GM12878 (cell line): ENCODE measurements at regions not wholly inside any gene's neighbourhood (a gene's known extent, or its start where the extent isn't known, plus 50 kb on each side); places are given as distances from the start of the nearest gene placed in this dataset.

Experiments used
- EP300 ChIP-seq, 2 experiments: fragments of 150-350 bp in 1 of 2; IDR thresholded peaks; 2 replicates each; pipeline ENCODE4 v1.6.1; 2011 to 2012; ENCODE audit warnings: low read depth in 2 of 2, low read length in 2 of 2, borderline replicate concordance in 1 of 2, improper control_type of control experiment in 1 of 2, inconsistent platforms in 1 of 2; ENCODE audit not compliant: control insufficient read depth in 1 of 2
- EZH2 ChIP-seq: IDR thresholded peaks from 2 replicates; pipeline ENCODE4 v1.6.1; 2012; ENCODE audit warnings: low read depth, mild to moderate bottlenecking, control low read depth, inconsistent platforms, low read length, borderline replicate concordance; ENCODE audit not compliant: control insufficient read depth
- GABPA ChIP-seq: IDR thresholded peaks from 2 replicates; pipeline ENCODE4 v1.6.1; 2014; ENCODE audit warnings: antibody characterized with exemption, low read depth, mild to moderate bottlenecking, inconsistent platforms
- MTA3 ChIP-seq: IDR thresholded peaks from 2 replicates; pipeline ENCODE4 v1.6.1; 2012; ENCODE audit warnings: low read length, inconsistent platforms, borderline replicate concordance
- NFYB ChIP-seq: IDR thresholded peaks from 2 replicates; pipeline ENCODE4 v1.6.1; 2011; ENCODE audit warnings: low read depth, mild to moderate bottlenecking, low read length, improper control_type of control experiment, moderate library complexity; ENCODE audit not compliant: insufficient read depth
- NKRF ChIP-seq: fragments of 450-650 bp; conservative IDR thresholded peaks from 2 replicates; pipeline ENCODE4 v1.6.1; 2017; ENCODE audit warnings: mild to moderate bottlenecking, moderate library complexity

- TF ChIP-seq NFYB, result no peak
- TF ChIP-seq MTA3, result no peak
- TF ChIP-seq EP300 (IDR thresholded peaks at IDR 0.05; ENCODE audit: borderline replicate concordance in 1 of 2, control insufficient read depth in 1 of 2, low read depth in 2 of 2, low read length in 2 of 2), result no peak
- no peak for TF ChIP-seq NKRF
- no peak for TF ChIP-seq GABPA
- no peak for TF ChIP-seq EZH2
These were observed 335.0 kb downstream of the BCL11B start for GRCh38 chr14:98937021-98937420.
